Neural cell (in vitro differentiated cells): ENCODE measurements at regions not wholly inside any gene's neighbourhood (a gene's known extent, or its start where the extent isn't known, plus 50 kb on each side); places are given as distances from the start of the nearest gene placed in this dataset.

Experiments
- H2AFZ ChIP-seq: fragments of 200-600, 300-800 bp; sonication (generic), shearing (Covaris generic); 2 replicates; pipeline ENCODE4 v1.6.0; 2014; ENCODE audit warnings: low read depth, mild to moderate bottlenecking, antibody characterized with exemption, low read length, moderate library complexity
- H3F3A ChIP-seq: fragments of 200-600 bp; shearing (Covaris generic); 2 replicates; pipeline ENCODE4 v1.6.1; 2016; ENCODE audit warnings: mild to moderate bottlenecking, moderate library complexity, mixed read lengths, antibody characterized with exemption, low read length; ENCODE audit not compliant: insufficient read depth, poor library complexity, severe bottlenecking
- H3K27ac ChIP-seq: fragments of 200-600, 300-800 bp; sonication (generic), shearing (Covaris generic); 2 replicates; pipeline ENCODE4 v1.5.1; 2014; ENCODE audit warnings: mild to moderate bottlenecking, low read length, moderate library complexity
- H3K27me3 ChIP-seq: fragments of 300-800, 200-600 bp; sonication (generic), shearing (Covaris generic); 2 replicates; pipeline ENCODE4 v1.6.0; 2014; ENCODE audit warnings: mild to moderate bottlenecking, low read depth, low read length, moderate library complexity; ENCODE audit not compliant: insufficient read depth
- H3K36me3 ChIP-seq: fragments of 300-800, 200-600 bp; sonication (generic), shearing (Covaris generic); 2 replicates; pipeline ENCODE4 v1.5.1; 2014; ENCODE audit warnings: mild to moderate bottlenecking, antibody characterized with exemption, low read length, moderate library complexity; ENCODE audit not compliant: insufficient read depth
- H3K4me2 ChIP-seq: fragments of 300-800, 200-600 bp; sonication (generic), shearing (Covaris generic); 2 replicates; pipeline ENCODE4 v1.6.0; 2014; ENCODE audit warnings: mild to moderate bottlenecking, low read length
- H3K4me3 ChIP-seq: fragments of 300-800, 200-600 bp; sonication (generic), shearing (Covaris generic); 2 replicates; pipeline ENCODE4 v1.5.1; 2014; ENCODE audit warnings: mild to moderate bottlenecking, low read length, moderate library complexity
- H3K79me2 ChIP-seq: fragments of 200-600 bp; shearing (Covaris generic); replicated peaks from 2 replicates; pipeline ENCODE4 v1.6.0; 2014; ENCODE audit warnings: mild to moderate bottlenecking, low read length, moderate library complexity; ENCODE audit not compliant: insufficient read depth
- H3K9ac ChIP-seq: fragments of 300-800, 200-600 bp; sonication (generic), shearing (Covaris generic); 2 replicates; pipeline ENCODE4 v1.6.1; 2016; ENCODE audit warnings: mild to moderate bottlenecking, low read length, mixed read lengths
- H3K9me2 ChIP-seq: fragments of 200-600 bp; shearing (Covaris generic); 2 replicates; pipeline ENCODE4 v1.6.1; 2016; ENCODE audit warnings: mild to moderate bottlenecking, low read length, mixed read lengths; ENCODE audit not compliant: insufficient read depth
- H3K9me3 ChIP-seq: fragments of 200-600, 300-800 bp; sonication (generic), shearing (Covaris generic); 2 replicates; pipeline ENCODE4 v1.6.1; 2016; ENCODE audit warnings: mild to moderate bottlenecking, mixed run types, low read length, moderate library complexity, mixed read lengths
- H4K20me1 ChIP-seq: fragments of 200-600 bp; shearing (Covaris generic); 2 replicates; pipeline ENCODE4 v1.6.1; 2016; ENCODE audit warnings: mild to moderate bottlenecking, mixed run types; ENCODE audit not compliant: insufficient read depth
- CTCF ChIP-seq: fragments of 450-650 bp; IDR thresholded peaks from 2 replicates; pipeline ENCODE4 v1.5.1; 2014; ENCODE audit warnings: antibody characterized with exemption, mild to moderate bottlenecking, moderate library complexity; ENCODE audit not compliant: poor library complexity, severe bottlenecking
- EP300 ChIP-seq: fragments of 450-650 bp; conservative IDR thresholded peaks from 2 replicates; pipeline ENCODE4 v1.6.1; 2014; ENCODE audit warnings: antibody characterized with exemption, mild to moderate bottlenecking, moderate library complexity; ENCODE audit not compliant: poor library complexity, severe bottlenecking
- EZH2 ChIP-seq: fragments of 200-600, 300-800 bp; shearing (Covaris generic), sonication (generic); IDR thresholded peaks from 2 replicates; pipeline ENCODE4 v1.6.1; 2014; ENCODE audit warnings: antibody characterized with exemption, low read length, borderline replicate concordance, mild to moderate bottlenecking; ENCODE audit not compliant: insufficient read depth, poor library complexity, severe bottlenecking
- MXI1 ChIP-seq: fragments of 450-650 bp; conservative IDR thresholded peaks from 2 replicates; pipeline ENCODE4 v1.6.1; 2014; ENCODE audit warnings: antibody characterized with exemption, mild to moderate bottlenecking; ENCODE audit not compliant: poor library complexity, severe bottlenecking
- POLR2AphosphoS5 ChIP-seq: IDR thresholded peaks from 2 replicates; pipeline ENCODE4 v1.6.1; 2012
- RAD21 ChIP-seq: fragments of 450-650 bp; conservative IDR thresholded peaks from 2 replicates; pipeline ENCODE4 v1.6.1; 2014; ENCODE audit warnings: antibody characterized with exemption, mild to moderate bottlenecking, moderate library complexity
- SMC3 ChIP-seq: fragments of 450-650 bp; conservative IDR thresholded peaks from 2 replicates; pipeline ENCODE4 v1.6.1; 2014; ENCODE audit warnings: antibody characterized with exemption, mild to moderate bottlenecking, moderate library complexity; ENCODE audit not compliant: poor library complexity
- TAF1 ChIP-seq: IDR thresholded peaks from 2 replicates; pipeline ENCODE4 v1.6.1; 2012; ENCODE audit warnings: low read depth
- TF ChIP-seq, protein P1 (sequence below): IDR thresholded peaks from 2 replicates; pipeline ENCODE4 v1.6.1; 2012; ENCODE audit warnings: borderline replicate concordance

GRCh38 chr2:138298900-138299299 lies 202.7 kb upstream of the SPOPL start:
- Histone ChIP-seq H2AFZ (no peak overlapping the region), H3F3A (no peaks in the 10 kb centered on the region), H3K9me2 (no peaks in the 10 kb centered on the region), H3K4me3 (no peak overlapping the region), H3K9me3 (no peaks in the 10 kb centered on the region), H3K79me2 (no peaks in the 10 kb centered on the region), H4K20me1 (no peaks in the 10 kb centered on the region), H3K27me3 (no peaks in the 10 kb centered on the region), H3K9ac (no peak overlapping the region), H3K36me3 (no peaks in the 10 kb centered on the region), H3K27ac (no peak overlapping the region), H3K4me2 (no peak overlapping the region)
- TF ChIP-seq EZH2 (no peak), SMC3 (no peak), EP300 (no peak), CTCF (no peak), RAD21 (no peak), MXI1 (no peak), TAF1 (no peak), POLR2AphosphoS5 (no peak)
- TF ChIP-seq, protein P1, sequence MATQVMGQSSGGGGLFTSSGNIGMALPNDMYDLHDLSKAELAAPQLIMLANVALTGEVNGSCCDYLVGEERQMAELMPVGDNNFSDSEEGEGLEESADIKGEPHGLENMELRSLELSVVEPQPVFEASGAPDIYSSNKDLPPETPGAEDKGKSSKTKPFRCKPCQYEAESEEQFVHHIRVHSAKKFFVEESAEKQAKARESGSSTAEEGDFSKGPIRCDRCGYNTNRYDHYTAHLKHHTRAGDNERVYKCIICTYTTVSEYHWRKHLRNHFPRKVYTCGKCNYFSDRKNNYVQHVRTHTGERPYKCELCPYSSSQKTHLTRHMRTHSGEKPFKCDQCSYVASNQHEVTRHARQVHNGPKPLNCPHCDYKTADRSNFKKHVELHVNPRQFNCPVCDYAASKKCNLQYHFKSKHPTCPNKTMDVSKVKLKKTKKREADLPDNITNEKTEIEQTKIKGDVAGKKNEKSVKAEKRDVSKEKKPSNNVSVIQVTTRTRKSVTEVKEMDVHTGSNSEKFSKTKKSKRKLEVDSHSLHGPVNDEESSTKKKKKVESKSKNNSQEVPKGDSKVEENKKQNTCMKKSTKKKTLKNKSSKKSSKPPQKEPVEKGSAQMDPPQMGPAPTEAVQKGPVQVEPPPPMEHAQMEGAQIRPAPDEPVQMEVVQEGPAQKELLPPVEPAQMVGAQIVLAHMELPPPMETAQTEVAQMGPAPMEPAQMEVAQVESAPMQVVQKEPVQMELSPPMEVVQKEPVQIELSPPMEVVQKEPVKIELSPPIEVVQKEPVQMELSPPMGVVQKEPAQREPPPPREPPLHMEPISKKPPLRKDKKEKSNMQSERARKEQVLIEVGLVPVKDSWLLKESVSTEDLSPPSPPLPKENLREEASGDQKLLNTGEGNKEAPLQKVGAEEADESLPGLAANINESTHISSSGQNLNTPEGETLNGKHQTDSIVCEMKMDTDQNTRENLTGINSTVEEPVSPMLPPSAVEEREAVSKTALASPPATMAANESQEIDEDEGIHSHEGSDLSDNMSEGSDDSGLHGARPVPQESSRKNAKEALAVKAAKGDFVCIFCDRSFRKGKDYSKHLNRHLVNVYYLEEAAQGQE, result no peak

DNA sequence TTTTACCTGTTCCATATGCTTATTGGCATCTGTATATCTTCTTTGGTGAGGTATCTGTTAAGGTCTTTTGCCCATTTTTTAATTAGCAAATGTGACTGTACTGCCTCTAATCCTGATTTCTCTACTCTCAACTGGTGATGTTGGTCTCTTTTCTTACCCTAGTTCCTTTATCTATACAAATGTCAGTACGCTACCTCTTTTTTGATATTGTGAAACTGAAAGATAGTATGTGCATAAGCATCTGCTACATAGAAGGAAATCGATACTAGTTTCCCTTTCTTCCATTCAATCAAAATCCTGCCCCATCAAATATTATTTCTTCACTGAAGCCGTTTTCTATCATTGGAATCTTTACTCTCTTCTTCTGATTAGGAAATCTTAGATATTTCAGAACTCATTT lies 194.9 kb upstream of the SPOPL start:
- no peaks in the 10 kb centered on the region for H3F3A ChIP-seq
- no peaks in the 10 kb centered on the region for H3K9me2 ChIP-seq
- H3K4me3 ChIP-seq, result no peak overlapping the region
- H3K27me3 ChIP-seq, result no peaks in the 10 kb centered on the region
- H3K79me2 ChIP-seq, result no peaks in the 10 kb centered on the region
- H3K4me2 ChIP-seq, result no peak overlapping the region
- TF ChIP-seq CTCF, result no peak
- TF ChIP-seq MXI1, result no peak
- TF ChIP-seq EP300, result no peak
- TF ChIP-seq RAD21, result no peak
- TF ChIP-seq, protein P1, result no peak
- no peak for TF ChIP-seq TAF1
- TF ChIP-seq POLR2AphosphoS5, result no peak
- no peak for TF ChIP-seq SMC3
- no peak for TF ChIP-seq EZH2
- no peaks in the 10 kb centered on the region for H3K36me3 ChIP-seq
- no peak overlapping the region for H3K27ac ChIP-seq
- no peaks in the 10 kb centered on the region for H4K20me1 ChIP-seq
- no peaks in the 10 kb centered on the region for H3K9me3 ChIP-seq
- no peak overlapping the region for H3K9ac ChIP-seq
- H2AFZ ChIP-seq, result no peak overlapping the region
